GM21528 (cell line): ENCODE measurements at regions not wholly inside any gene's neighbourhood (a gene's known extent, or its start where the extent isn't known, plus 50 kb on each side); places are given as distances from the start of the nearest gene placed in this dataset.

ENCODE experiments used
- ATAC-seq: cut with Tn5 transposase; IDR thresholded peaks from one replicate; pipeline ENCODE4 v1.9.1; 2021; ENCODE audit warnings: mild to moderate bottlenecking, moderate library complexity; ENCODE audit not compliant: unreplicated experiment, low FRiP score

- no peak for ATAC-seq
Measured at GRCh38 chr2:151157000-151157735, 104.5 kb downstream of the RBM43 start.

GRCh38 chr2:151156431-151156830 is 105.2 kb downstream of the RBM43 start:
- ATAC-seq = no peak

GRCh38 chr2:151153601-151154000 is 108.1 kb downstream of the RBM43 start:
- ATAC-seq = no peak

GRCh38 chr2:151150331-151151320 is 111.0 kb downstream of the RBM43 start:
- ATAC-seq = no peak

- no peak for ATAC-seq
Measured at GRCh38 chr2:151138507-151138906, 123.2 kb downstream of the RBM43 start.

- no peak for ATAC-seq
Measured at GRCh38 chr2:151137526-151137925, 124.1 kb downstream of the RBM43 start.

GRCh38 chr2:151120011-151120410 is 141.7 kb downstream of the RBM43 start:
- ATAC-seq = no peak

- no peak for ATAC-seq
Measured at GRCh38 chr2:151119374-151119773, 142.3 kb downstream of the RBM43 start.

GRCh38 chr2:151118269-151118668 is 143.4 kb downstream of the RBM43 start:
- ATAC-seq = no peak

- ATAC-seq = no peak
Measured at GRCh38 chr2:151114874-151115273, 146.8 kb downstream of the RBM43 start.

- ATAC-seq = no peak
Measured at GRCh38 chr2:151113318-151113717, 148.3 kb downstream of the RBM43 start.

GRCh38 chr2:151111599-151112278 is 149.9 kb downstream of the RBM43 start:
- no peak for ATAC-seq

GRCh38 chr2:151106805-151107506 is 154.7 kb downstream of the RBM43 start:
- no peak for ATAC-seq

GRCh38 chr2:151103551-151103950 is 158.1 kb downstream of the RBM43 start:
- ATAC-seq = no peak

GRCh38 chr2:151102226-151102625 is 159.4 kb downstream of the RBM43 start:
- no peak for ATAC-seq

GRCh38 chr2:151098841-151099240 is 162.8 kb downstream of the RBM43 start:
- ATAC-seq = no peak

- no peak for ATAC-seq
Measured at GRCh38 chr2:151097895-151098294, 163.8 kb downstream of the RBM43 start.

- no peak for ATAC-seq
Measured at GRCh38 chr2:151097128-151097527, 164.5 kb downstream of the RBM43 start.

- no peak for ATAC-seq
Measured at GRCh38 chr2:151096235-151096634, 165.4 kb downstream of the RBM43 start.

- ATAC-seq = no peak
Measured at GRCh38 chr2:151095463-151095862, 166.2 kb downstream of the RBM43 start.
